Upper lobe of left lung (tissue), 6 donors: ENCODE measurements at regions not wholly inside any gene's neighbourhood (a gene's known extent, or its start where the extent isn't known, plus 50 kb on each side); places are given as distances from the start of the nearest gene placed in this dataset.
"Not testable (repeated sequence)": the region's sequence is repeated elsewhere in the genome, so short reads cannot be mapped to it uniquely, and the experiment has no call there.

Source experiments
- ATAC-seq, 2 donors: fragments of 200-7000 bp; cut with Tn5 transposase; one replicate each; pipeline ENCODE4 v1.9.1; 2022; ENCODE audit warnings: mild to moderate bottlenecking in 2 of 2, moderate library complexity in 2 of 2; ENCODE audit not compliant: low FRiP score in 2 of 2
- DNase-seq, 2 donors: peaks; one replicate each; pipeline ENCODE4 v3.0.0-alpha.2; 2019 to 2020
- H3K27ac ChIP-seq, 4 donors: fragments of 200-600 bp; sonication (generic); one replicate each; pipeline ENCODE4 v1.5.1; 2016 to 2019
- H3K27me3 ChIP-seq, 4 donors: fragments of 200-600 bp; sonication (generic); one replicate each; pipeline ENCODE4 v1.5.1; 2017 to 2019
- H3K36me3 ChIP-seq, 4 donors: fragments of 200-600 bp; sonication (generic); one replicate each; pipeline ENCODE4 v1.5.1; 2016 to 2019
- H3K4me1 ChIP-seq, 4 donors: fragments of 200-600 bp; sonication (generic); one replicate each; pipeline ENCODE4 v1.5.1; 2018 to 2019
- H3K4me3 ChIP-seq, 4 donors: fragments of 200-600 bp; sonication (generic); one replicate each; pipeline ENCODE4 v1.5.1; 2017 to 2019; ENCODE audit warnings: mild to moderate bottlenecking in 2 of 4, moderate library complexity in 1 of 4
- H3K9me3 ChIP-seq, 4 donors: fragments of 200-600 bp; sonication (generic); one replicate each; pipeline ENCODE4 v1.5.1; 2018 to 2019
- EP300 ChIP-seq, 4 donors: sonication (generic); formaldehyde crosslinking; IDR thresholded peaks; one replicate each; pipeline ENCODE4 v1.5.1; 2017; ENCODE audit warnings: antibody characterized with exemption in 4 of 4, control low read depth in 2 of 4
- POLR2A ChIP-seq, 4 donors: fragments of 450-650 bp; IDR thresholded peaks; one replicate each; pipeline ENCODE4 v1.5.1; 2016 to 2017; ENCODE audit warnings: antibody characterized with exemption in 4 of 4, mild to moderate bottlenecking in 2 of 4
- POLR2AphosphoS5 ChIP-seq, 2 donors: sonication (generic); formaldehyde crosslinking; IDR thresholded peaks; one replicate each; pipeline ENCODE4 v1.5.1; 2017; ENCODE audit warnings: antibody characterized with exemption in 2 of 2
- WGBS, 2 donors: methylation state at CpG; one replicate each; pipeline ENCODE4 v1.1.5; 2017 to 2018; 5-methylcytosine and 5-hydroxymethylcytosine counted together
- TF ChIP-seq, protein P1 (sequence below), 6 experiments: fragments of 450-650 bp in 4 of 6; fragments of 200-600 bp in 2 of 6; sonication (generic) in 2 of 6; IDR thresholded peaks; one replicate each; pipeline ENCODE4 v1.5.1; 2016 to 2019; ENCODE audit warnings: antibody characterized with exemption in 6 of 6
- donor health status: DM: no; HTN: no; CAD: no; lungs with moderate emphysema.
- donor health status: DM: no; HTN: yes; CAD: no; lungs with severe emphysema.

- TF ChIP-seq POLR2AphosphoS5 (IDR thresholded peaks at IDR 0.05) (no peak), EP300 (IDR thresholded peaks at IDR 0.05) (no peak), POLR2A (IDR thresholded peaks at IDR 0.05) (no peak)
- TF ChIP-seq, protein P1, sequence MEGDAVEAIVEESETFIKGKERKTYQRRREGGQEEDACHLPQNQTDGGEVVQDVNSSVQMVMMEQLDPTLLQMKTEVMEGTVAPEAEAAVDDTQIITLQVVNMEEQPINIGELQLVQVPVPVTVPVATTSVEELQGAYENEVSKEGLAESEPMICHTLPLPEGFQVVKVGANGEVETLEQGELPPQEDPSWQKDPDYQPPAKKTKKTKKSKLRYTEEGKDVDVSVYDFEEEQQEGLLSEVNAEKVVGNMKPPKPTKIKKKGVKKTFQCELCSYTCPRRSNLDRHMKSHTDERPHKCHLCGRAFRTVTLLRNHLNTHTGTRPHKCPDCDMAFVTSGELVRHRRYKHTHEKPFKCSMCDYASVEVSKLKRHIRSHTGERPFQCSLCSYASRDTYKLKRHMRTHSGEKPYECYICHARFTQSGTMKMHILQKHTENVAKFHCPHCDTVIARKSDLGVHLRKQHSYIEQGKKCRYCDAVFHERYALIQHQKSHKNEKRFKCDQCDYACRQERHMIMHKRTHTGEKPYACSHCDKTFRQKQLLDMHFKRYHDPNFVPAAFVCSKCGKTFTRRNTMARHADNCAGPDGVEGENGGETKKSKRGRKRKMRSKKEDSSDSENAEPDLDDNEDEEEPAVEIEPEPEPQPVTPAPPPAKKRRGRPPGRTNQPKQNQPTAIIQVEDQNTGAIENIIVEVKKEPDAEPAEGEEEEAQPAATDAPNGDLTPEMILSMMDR (IDR thresholded peaks at IDR 0.05): no peak
- DNase-seq: no peak
- no peak overlapping the region for H3K4me3 ChIP-seq
- peaks cover 0 to 19% (median 0%) of the 10 kb centered on the region in 4 donors for H3K9me3 ChIP-seq
- no peaks in the 10 kb centered on the region for H3K4me1 ChIP-seq
- WGBS, 2 donors: 35 to 66% methylated on average over 2 of the region's 2 CpGs
- no peaks in the 10 kb centered on the region for H3K36me3 ChIP-seq
- no peaks in the 10 kb centered on the region for H3K27me3 ChIP-seq
- no peak overlapping the region for H3K27ac ChIP-seq
- ATAC-seq: no peak
These were observed 370.2 kb downstream of the ADGRD1 start for GRCh38 chr12:131323879-131324278.

DNA sequence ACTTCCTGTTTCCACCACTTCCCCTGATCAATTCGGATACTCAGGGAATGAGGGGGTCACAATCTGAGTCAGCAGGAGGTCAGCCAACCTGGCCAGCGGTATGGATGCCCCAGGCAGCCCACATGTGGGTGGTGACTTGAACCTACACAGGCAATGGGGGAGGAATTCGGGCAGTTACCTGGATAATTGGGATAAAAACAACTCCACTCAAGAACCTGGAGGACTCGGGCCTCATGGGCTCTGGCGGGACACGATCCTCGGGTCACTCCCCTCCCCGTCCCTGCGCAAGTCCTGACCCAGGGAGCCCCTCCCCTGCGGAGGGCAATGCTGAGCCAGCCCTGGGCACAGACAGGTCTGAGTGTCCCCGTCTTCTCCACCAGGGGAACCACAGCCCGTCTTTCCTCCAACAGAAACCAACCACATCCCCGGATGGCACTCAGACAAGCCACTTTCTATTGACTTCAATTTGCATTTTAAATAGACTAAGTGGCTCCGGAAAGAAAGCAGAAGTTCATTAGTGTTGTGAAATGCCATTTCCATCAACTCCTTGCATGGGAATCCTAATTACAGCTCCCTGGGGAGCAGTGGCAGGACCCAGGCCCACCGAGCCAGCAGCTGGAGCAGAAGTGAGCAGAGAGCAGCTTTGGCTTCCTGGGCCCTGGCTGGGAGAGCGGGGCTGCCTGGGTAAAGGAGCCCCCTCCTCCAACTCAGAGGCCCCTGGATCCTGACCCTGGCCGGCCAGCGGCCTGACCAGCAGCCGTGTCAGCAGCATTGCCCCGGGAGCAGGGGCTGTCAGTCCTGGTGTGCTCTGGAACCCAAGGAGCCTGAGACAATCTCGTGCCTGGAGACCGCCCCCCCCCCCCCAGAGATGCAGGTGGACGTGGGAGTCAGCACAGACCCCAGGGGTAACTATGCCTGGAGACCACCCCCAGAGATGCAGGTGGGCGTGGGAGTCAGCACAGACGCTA is 374.1 kb downstream of the ADGRD1 start:
- H3K27ac ChIP-seq: no peak overlapping the region
- no peaks in the 10 kb centered on the region for H3K36me3 ChIP-seq
- TF ChIP-seq EP300 (IDR thresholded peaks at IDR 0.05) (no peak), POLR2AphosphoS5 (IDR thresholded peaks at IDR 0.05) (no peak), POLR2A (IDR thresholded peaks at IDR 0.05) (no peak)
- TF ChIP-seq, protein P1 (IDR thresholded peaks at IDR 0.05): no peak
- H3K27me3 ChIP-seq: no peaks in the 10 kb centered on the region
- H3K4me1 ChIP-seq: no peaks in the 10 kb centered on the region
- no peaks in the 10 kb centered on the region for H3K9me3 ChIP-seq
- WGBS, 2 donors: 70 to 77% methylated on average over 9 to 19 of the region's 25 CpGs
- no peak overlapping the region for H3K4me3 ChIP-seq
- DNase-seq (peak in 1 of 2 donors; percentile 69), ATAC-seq (peak in 1 of 2 donors; percentile 11)

- WGBS, 2 donors: 79 to 81% methylated on average over 23 to 28 of the region's 28 CpGs
- DNase-seq, ATAC-seq, H3K4me1 ChIP-seq, H3K36me3 ChIP-seq, H3K27me3 ChIP-seq, H3K27ac ChIP-seq, H3K9me3 ChIP-seq, H3K4me3 ChIP-seq: not testable (repeated sequence)
These were observed 375.4 kb downstream of the ADGRD1 start for GRCh38 chr12:131328861-131329845.

- Histone ChIP-seq H3K4me3 (no peak overlapping the region), H3K36me3 (no peaks in the 10 kb centered on the region), H3K9me3 (no peaks in the 10 kb centered on the region), H3K27ac (no peak overlapping the region), H3K4me1 (no peaks in the 10 kb centered on the region), H3K27me3 (no peaks in the 10 kb centered on the region)
- 88 to 91% methylated on average over 9 of the region's 9 CpGs for WGBS, 2 donors
- DNase-seq (no peak), ATAC-seq (no peak)
- TF ChIP-seq POLR2AphosphoS5 (IDR thresholded peaks at IDR 0.05): no peak
- no peak for TF ChIP-seq EP300 (IDR thresholded peaks at IDR 0.05)
- TF ChIP-seq POLR2A (IDR thresholded peaks at IDR 0.05): no peak
- TF ChIP-seq, protein P1 (IDR thresholded peaks at IDR 0.05): no peak
These were observed 376.6 kb downstream of the ADGRD1 start for GRCh38 chr12:131330106-131330815.
